Progenitor cell of endocrine pancreas (in vitro differentiated cells): ENCODE measurements at regions not wholly inside any gene's neighbourhood (a gene's known extent, or its start where the extent isn't known, plus 50 kb on each side); places are given as distances from the start of the nearest gene placed in this dataset.

ENCODE experiments used
- DNase-seq: peaks from one replicate; pipeline ENCODE4 v3.0.0; 2021; ENCODE audit warnings: low spot score; ENCODE audit not compliant: unreplicated experiment
- H3K27ac Mint-ChIP-seq: 2 replicates; pipeline ENCODE4 v1.8.0; 2021; ENCODE audit warnings: mild to moderate bottlenecking, moderate library complexity, mixed read lengths
- H3K27me3 Mint-ChIP-seq: 2 replicates; pipeline ENCODE4 v1.8.0; 2021; ENCODE audit warnings: mixed read lengths
- H3K36me3 Mint-ChIP-seq: 2 replicates; pipeline ENCODE4 v1.8.0; 2022; ENCODE audit warnings: mixed read lengths; ENCODE audit not compliant: insufficient read depth
- H3K4me1 Mint-ChIP-seq: 2 replicates; pipeline ENCODE4 v1.8.0; 2021; ENCODE audit warnings: low read depth, mixed read lengths
- H3K4me3 Mint-ChIP-seq: 2 replicates; pipeline ENCODE4 v1.8.0; 2021; ENCODE audit warnings: low read depth, mild to moderate bottlenecking, moderate library complexity, mixed read lengths
- H3K9me3 Mint-ChIP-seq: 2 replicates; pipeline ENCODE4 v1.8.0; 2021; ENCODE audit warnings: low read depth, mixed read lengths
- CTCF ChIP-seq: fragments of 200-600 bp; sonication (generic); IDR thresholded peaks from one replicate; pipeline ENCODE4 v1.5.0; 2021; ENCODE audit warnings: antibody characterized with exemption, mild to moderate bottlenecking; ENCODE audit not compliant: unreplicated experiment

- Mint-ChIP-seq H3K27me3 (peaks cover 8% of the 10 kb centered on the region), H3K4me1 (no peaks in the 10 kb centered on the region), H3K4me3 (no peak overlapping the region), H3K9me3 (no peaks in the 10 kb centered on the region), H3K36me3 (no peaks in the 10 kb centered on the region), H3K27ac (no peak overlapping the region)
- DNase-seq: no peak
- TF ChIP-seq CTCF: no peak
Observed at GRCh38 chr12:107461222-107461975, 224.2 kb upstream of the PWP1 start.

- no peak for DNase-seq
- no peak for TF ChIP-seq CTCF
- Mint-ChIP-seq H3K36me3 (no peaks in the 10 kb centered on the region), H3K27ac (no peak overlapping the region), H3K4me1 (peaks cover under 1% of the 10 kb centered on the region), H3K4me3 (no peak overlapping the region), H3K27me3 (peaks cover 12% of the 10 kb centered on the region), H3K9me3 (no peaks in the 10 kb centered on the region)
Observed at GRCh38 chr12:107462428-107463332, 222.9 kb upstream of the PWP1 start.

GRCh38 chr12:107464644-107465043 is 221.0 kb upstream of the PWP1 start:
- no peak for TF ChIP-seq CTCF
- Mint-ChIP-seq H3K9me3 (no peaks in the 10 kb centered on the region), H3K27me3 (peaks cover 18% of the 10 kb centered on the region)

GRCh38 chr12:107465625-107466024 is 220.0 kb upstream of the PWP1 start:
- Mint-ChIP-seq H3K27me3 (peaks cover 18% of the 10 kb centered on the region), H3K9me3 (no peaks in the 10 kb centered on the region)
- TF ChIP-seq CTCF: no peak

More at GRCh38 chr12:107464644-107465043, 221.0 kb upstream of the PWP1 start:
- peaks cover 6% of the 10 kb centered on the region for H3K4me1 Mint-ChIP-seq
- no peak overlapping the region for H3K27ac Mint-ChIP-seq
- H3K36me3 Mint-ChIP-seq: no peaks in the 10 kb centered on the region
- no peak for DNase-seq
- H3K4me3 Mint-ChIP-seq: no peak overlapping the region

GRCh38 chr12:107467716-107468115 is 217.9 kb upstream of the PWP1 start:
- Mint-ChIP-seq H3K27ac (no peak overlapping the region), H3K9me3 (no peaks in the 10 kb centered on the region), H3K4me3 (no peak overlapping the region), H3K27me3 (peaks cover 25% of the 10 kb centered on the region), H3K4me1 (peaks cover 6% of the 10 kb centered on the region), H3K36me3 (no peaks in the 10 kb centered on the region)
- DNase-seq: no peak
- no peak for TF ChIP-seq CTCF

More at GRCh38 chr12:107465625-107466024, 220.0 kb upstream of the PWP1 start:
- H3K27ac Mint-ChIP-seq: no peak overlapping the region
- H3K4me1 Mint-ChIP-seq: peaks cover 6% of the 10 kb centered on the region
- no peaks in the 10 kb centered on the region for H3K36me3 Mint-ChIP-seq
- no peak for DNase-seq
- H3K4me3 Mint-ChIP-seq: no peak overlapping the region
